Transverse colon (tissue), 4 donors: ENCODE measurements at regions not wholly inside any gene's neighbourhood (a gene's known extent, or its start where the extent isn't known, plus 50 kb on each side); places are given as distances from the start of the nearest gene placed in this dataset.

Experiments used
- CTCF ChIP-seq, 5 experiments: fragments of 200-600 bp in 3 of 5; fragments of 450-650 bp in 2 of 5; sonication (generic) in 3 of 5; IDR thresholded peaks; 1 replicate in 2 of 5; 2 replicates in 3 of 5; pipeline ENCODE4 v1.5.1; 2016 to 2017; ENCODE audit warnings: antibody characterized with exemption in 5 of 5, inconsistent platforms in 3 of 5, mild to moderate bottlenecking in 2 of 5, moderate library complexity in 1 of 5
- POLR2A ChIP-seq: fragments of 450-650 bp; IDR thresholded peaks from one replicate; pipeline ENCODE4 v1.6.1; 2016; ENCODE audit warnings: antibody characterized with exemption, mild to moderate bottlenecking, moderate library complexity
- POLR2AphosphoS5 ChIP-seq, 3 donors: sonication (generic); formaldehyde crosslinking; IDR thresholded peaks; one replicate each; pipeline ENCODE4 v1.6.1; 2016; ENCODE audit warnings: antibody characterized with exemption in 3 of 3

GRCh38 chr3:40864915-40865314, 334.4 kb upstream of the CTNNB1 start:
- TF ChIP-seq CTCF (IDR thresholded peaks at IDR 0.05) = no peak
- no peak for TF ChIP-seq POLR2A
- no peak for TF ChIP-seq POLR2AphosphoS5 (IDR thresholded peaks at IDR 0.05)
